DOHH2 (cell line): ENCODE measurements at regions not wholly inside any gene's neighbourhood (a gene's known extent, or its start where the extent isn't known, plus 50 kb on each side); places are given as distances from the start of the nearest gene placed in this dataset.

ENCODE experiments used
- EZH2phosphoT487 ChIP-seq: fragments of 200-600 bp; sonication (generic); IDR thresholded peaks from 2 replicates; pipeline ENCODE4 v1.6.1; 2017; ENCODE audit warnings: borderline replicate concordance, mild to moderate bottlenecking, antibody characterized with exemption, low read length, moderate library complexity, mixed read lengths
- TF ChIP-seq, protein P1 (sequence below): fragments of 200-600 bp; sonication (generic); IDR thresholded peaks from one replicate; pipeline ENCODE4 v1.5.1; 2014; ENCODE audit warnings: antibody characterized with exemption, mild to moderate bottlenecking, low read depth, low read length; ENCODE audit not compliant: poor library complexity, severe bottlenecking

DNA sequence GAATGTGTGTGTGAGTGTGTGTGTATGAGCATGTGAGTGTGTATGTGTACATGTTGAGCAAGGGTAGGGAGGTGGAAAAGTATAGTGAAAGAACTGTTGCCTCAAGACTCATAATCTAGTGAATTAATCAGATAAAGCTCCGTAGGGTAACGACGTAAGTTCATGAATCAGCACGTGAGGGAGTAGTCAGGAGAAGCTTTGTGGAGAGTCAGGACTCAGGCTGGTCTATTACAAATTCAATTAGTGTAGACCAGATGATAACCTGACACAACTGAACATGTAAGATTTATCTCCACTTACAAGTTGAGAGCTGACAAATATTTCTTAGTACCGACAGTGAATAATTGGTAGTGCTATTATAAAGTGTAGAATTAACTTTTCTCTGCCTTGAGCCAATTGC is 194.5 kb downstream of the RAD51AP2 start:
- TF ChIP-seq, protein P1, sequence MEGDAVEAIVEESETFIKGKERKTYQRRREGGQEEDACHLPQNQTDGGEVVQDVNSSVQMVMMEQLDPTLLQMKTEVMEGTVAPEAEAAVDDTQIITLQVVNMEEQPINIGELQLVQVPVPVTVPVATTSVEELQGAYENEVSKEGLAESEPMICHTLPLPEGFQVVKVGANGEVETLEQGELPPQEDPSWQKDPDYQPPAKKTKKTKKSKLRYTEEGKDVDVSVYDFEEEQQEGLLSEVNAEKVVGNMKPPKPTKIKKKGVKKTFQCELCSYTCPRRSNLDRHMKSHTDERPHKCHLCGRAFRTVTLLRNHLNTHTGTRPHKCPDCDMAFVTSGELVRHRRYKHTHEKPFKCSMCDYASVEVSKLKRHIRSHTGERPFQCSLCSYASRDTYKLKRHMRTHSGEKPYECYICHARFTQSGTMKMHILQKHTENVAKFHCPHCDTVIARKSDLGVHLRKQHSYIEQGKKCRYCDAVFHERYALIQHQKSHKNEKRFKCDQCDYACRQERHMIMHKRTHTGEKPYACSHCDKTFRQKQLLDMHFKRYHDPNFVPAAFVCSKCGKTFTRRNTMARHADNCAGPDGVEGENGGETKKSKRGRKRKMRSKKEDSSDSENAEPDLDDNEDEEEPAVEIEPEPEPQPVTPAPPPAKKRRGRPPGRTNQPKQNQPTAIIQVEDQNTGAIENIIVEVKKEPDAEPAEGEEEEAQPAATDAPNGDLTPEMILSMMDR: no peak
- TF ChIP-seq EZH2phosphoT487: no peak
